Esophagus squamous epithelium (tissue), 5 donors: ENCODE measurements at regions not wholly inside any gene's neighbourhood (a gene's known extent, or its start where the extent isn't known, plus 50 kb on each side); places are given as distances from the start of the nearest gene placed in this dataset.

ENCODE experiments used
- DNase-seq: peaks from one replicate; lab custom pipeline; 2025; lab: John Stamatoyannopoulos, UW
- H3K27ac ChIP-seq, 4 donors: fragments of 200-600 bp; sonication (generic); one replicate each; pipeline ENCODE4 v1.5.1; 2016 to 2019; ENCODE audit warnings: mild to moderate bottlenecking in 1 of 4
- H3K27me3 ChIP-seq, 4 donors: fragments of 200-600 bp; sonication (generic); 1 replicate in 3 of 4; 2 replicates in 1 of 4; pipeline versions ENCODE4 v1.5.1 to v1.6.0; 2017 to 2021; ENCODE audit warnings: antibody characterized with exemption in 1 of 4
- H3K36me3 ChIP-seq, 3 donors: fragments of 200-600 bp; sonication (generic); one replicate each; pipeline ENCODE4 v1.5.1; 2016 to 2019
- H3K4me1 ChIP-seq, 3 donors: fragments of 200-600 bp; sonication (generic); one replicate each; pipeline ENCODE4 v1.5.1; 2017 to 2019
- H3K4me3 ChIP-seq, 4 donors: fragments of 200-600 bp; sonication (generic); 1 replicate in 3 of 4; 2 replicates in 1 of 4; pipeline ENCODE4 v1.5.1; 2016 to 2019; ENCODE audit warnings: mild to moderate bottlenecking in 2 of 4, moderate library complexity in 1 of 4
- H3K9me3 ChIP-seq, 3 donors: fragments of 200-600 bp; sonication (generic); one replicate each; pipeline ENCODE4 v1.5.1; 2016 to 2019
- CTCF ChIP-seq, 6 experiments: fragments of 450-650 bp in 4 of 6; fragments of 200-600 bp in 2 of 6; sonication (generic) in 2 of 6; IDR thresholded peaks; one replicate each; pipeline ENCODE4 v1.5.1; 2016 to 2019; ENCODE audit warnings: antibody characterized with exemption in 6 of 6, mild to moderate bottlenecking in 4 of 6, moderate library complexity in 4 of 6
- POLR2A ChIP-seq, 4 donors: fragments of 450-650 bp; IDR thresholded peaks; one replicate each; pipeline ENCODE4 v1.6.1; 2017; ENCODE audit warnings: antibody characterized with exemption in 4 of 4, mild to moderate bottlenecking in 4 of 4, moderate library complexity in 3 of 4
- WGBS, 2 donors: methylation state at CpG; one replicate each; pipeline ENCODE4 v1.1.5; 2018; 5-methylcytosine and 5-hydroxymethylcytosine counted together
- intact Hi-C: fragments of 100-400 bp; cut with DNase I; formaldehyde crosslinking; loops from one replicate; pipeline ENCODE4 v1.15.0; 2022
- donor health status: DM: yes; HTN: yes; CAD: no.

GRCh38 chr4:15291122-15291521 is 136.7 kb upstream of the C1QTNF7 start:
- intact Hi-C loops: no loop called here
- H3K27me3 ChIP-seq: peaks cover 0 to 4% (median 2%) of the 10 kb centered on the region in 4 donors
- H3K9me3 ChIP-seq: no peaks in the 10 kb centered on the region
- DNase-seq: no peak
- TF ChIP-seq POLR2A (IDR thresholded peaks at IDR 0.05): no peak
- TF ChIP-seq CTCF (IDR thresholded peaks at IDR 0.05): no peak
- H3K36me3 ChIP-seq: no peaks in the 10 kb centered on the region
- no peak overlapping the region for H3K27ac ChIP-seq
- no peak overlapping the region for H3K4me3 ChIP-seq
- H3K4me1 ChIP-seq: no peaks in the 10 kb centered on the region
- WGBS, 2 donors: 19 to 24% methylated on average over 1 of the region's 1 CpG

- H3K4me1 ChIP-seq: no peaks in the 10 kb centered on the region
- no peaks in the 10 kb centered on the region for H3K36me3 ChIP-seq
- WGBS, 2 donors: 50 to 82% methylated on average over 2 of the region's 2 CpGs
- H3K4me3 ChIP-seq: no peak overlapping the region
- no peak for DNase-seq
- H3K9me3 ChIP-seq: no peaks in the 10 kb centered on the region
- no peak overlapping the region for H3K27ac ChIP-seq
- intact Hi-C loops: no loop called here
- TF ChIP-seq POLR2A (IDR thresholded peaks at IDR 0.05): no peak
- TF ChIP-seq CTCF (IDR thresholded peaks at IDR 0.05): no peak
- peaks cover 0 to 4% (median 2%) of the 10 kb centered on the region in 4 donors for H3K27me3 ChIP-seq
Measured at GRCh38 chr4:15293711-15294110, 134.1 kb upstream of the C1QTNF7 start.

GRCh38 chr4:15294202-15294601 is 133.6 kb upstream of the C1QTNF7 start:
- Histone ChIP-seq H3K4me1 (no peaks in the 10 kb centered on the region), H3K27me3 (peaks cover 0 to 4% (median 2%) of the 10 kb centered on the region in 4 donors), H3K4me3 (no peak overlapping the region), H3K27ac (no peak overlapping the region), H3K36me3 (no peaks in the 10 kb centered on the region), H3K9me3 (no peaks in the 10 kb centered on the region)
- DNase-seq: no peak
- TF ChIP-seq POLR2A (IDR thresholded peaks at IDR 0.05): no peak
- TF ChIP-seq CTCF (IDR thresholded peaks at IDR 0.05): no peak
- intact Hi-C loops: no loop called here
- WGBS, 2 donors: 57 to 91% methylated on average over 1 of the region's 1 CpG

GRCh38 chr4:15294832-15295231 is 133.0 kb upstream of the C1QTNF7 start:
- Histone ChIP-seq H3K4me1 (no peaks in the 10 kb centered on the region), H3K9me3 (no peaks in the 10 kb centered on the region), H3K27me3 (peaks cover 0 to 4% (median 2%) of the 10 kb centered on the region in 4 donors), H3K4me3 (no peak overlapping the region), H3K36me3 (no peaks in the 10 kb centered on the region), H3K27ac (no peak overlapping the region)
- DNase-seq: no peak
- intact Hi-C loops: no loop called here
- TF ChIP-seq CTCF (IDR thresholded peaks at IDR 0.05) (no peak), POLR2A (IDR thresholded peaks at IDR 0.05) (no peak)
- WGBS, 2 donors: 47 to 62% methylated on average over 4 of the region's 4 CpGs

- WGBS, 2 donors: 72 to 73% methylated on average over 8 of the region's 8 CpGs
- no peak for TF ChIP-seq POLR2A (IDR thresholded peaks at IDR 0.05)
- no peak for TF ChIP-seq CTCF (IDR thresholded peaks at IDR 0.05)
- DNase-seq: no peak
Measured at GRCh38 chr4:15295421-15296162, 132.2 kb upstream of the C1QTNF7 start.

More at GRCh38 chr4:15295421-15296162, 132.2 kb upstream of the C1QTNF7 start:
- Histone ChIP-seq H3K27ac (no peak overlapping the region), H3K27me3 (peaks cover 0 to 6% (median 2%) of the 10 kb centered on the region in 4 donors), H3K4me1 (no peaks in the 10 kb centered on the region), H3K36me3 (no peaks in the 10 kb centered on the region), H3K4me3 (no peak overlapping the region), H3K9me3 (no peaks in the 10 kb centered on the region)
- intact Hi-C loops: no loop called here
